DMS153 (cell line): ENCODE measurements at regions not wholly inside any gene's neighbourhood (a gene's known extent, or its start where the extent isn't known, plus 50 kb on each side); places are given as distances from the start of the nearest gene placed in this dataset.
A peak's percentile ranks its signal among the peaks of the same experiment; 100 is the strongest.

Experiments used
- DNase-seq: peaks from one replicate; lab custom pipeline; 2025; lab: John Stamatoyannopoulos, UW

- DNase-seq, result no peak
Measured at GRCh38 chr2:236974752-236975151, 110.9 kb upstream of the COPS8 start.

DNA sequence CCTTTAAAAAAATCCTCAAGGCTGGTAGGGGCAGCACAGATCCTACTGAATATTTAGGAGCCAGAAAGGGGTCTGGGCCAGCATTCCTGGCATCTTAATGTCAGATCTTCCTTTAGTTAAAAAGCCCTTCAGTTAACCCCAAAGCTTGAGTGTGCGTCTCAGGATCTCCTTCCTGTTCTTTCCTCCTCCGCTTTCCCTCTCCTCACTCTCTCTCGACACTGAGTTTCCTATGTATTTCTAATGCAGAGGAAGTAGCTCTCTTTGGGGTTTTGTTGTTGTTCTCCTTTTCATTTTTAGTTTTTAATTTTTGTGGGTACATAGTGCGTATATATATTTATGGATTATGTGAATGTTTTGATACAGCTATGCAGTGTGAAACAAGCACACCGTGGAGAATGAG lies 109.9 kb upstream of the COPS8 start:
- DNase-seq, result no peak

DNA sequence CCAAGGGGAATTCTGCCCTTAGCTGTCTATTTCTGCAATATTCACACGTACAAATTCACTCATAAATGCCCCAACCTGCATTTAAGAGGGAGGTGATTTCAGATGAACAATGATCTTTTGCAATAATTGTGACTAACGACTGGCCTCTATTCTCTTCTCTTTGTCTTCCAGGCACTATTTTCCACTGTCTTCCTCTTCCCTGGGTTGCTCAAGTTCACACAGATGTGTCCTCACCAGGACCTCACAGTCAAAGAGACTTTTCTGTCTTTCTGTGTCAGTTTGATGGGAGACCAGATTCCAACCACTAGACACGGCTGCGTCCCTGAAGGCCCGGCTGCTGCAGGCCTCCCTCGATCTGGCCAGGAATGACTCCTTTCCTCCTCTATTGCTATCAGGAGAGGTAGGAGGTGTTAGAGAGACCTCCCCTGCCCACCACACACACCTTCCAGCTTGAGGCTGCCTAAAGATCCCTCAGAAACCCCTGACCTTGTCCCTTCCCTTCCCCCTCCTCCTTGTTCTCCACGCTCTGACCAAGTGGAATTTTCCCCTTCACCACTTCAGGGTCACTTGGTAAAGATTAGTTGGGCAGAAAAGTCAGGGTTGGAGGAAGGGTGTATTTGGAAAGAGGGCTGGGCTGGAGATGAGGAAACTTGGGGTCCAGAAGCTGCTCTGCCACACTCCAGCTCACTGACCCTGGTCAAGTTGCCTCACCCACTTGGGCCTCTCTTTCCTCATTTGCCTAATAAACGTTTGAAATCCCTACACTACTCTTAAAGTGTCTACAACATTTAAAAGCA lies 109.2 kb upstream of the COPS8 start:
- no peak for DNase-seq

DNA sequence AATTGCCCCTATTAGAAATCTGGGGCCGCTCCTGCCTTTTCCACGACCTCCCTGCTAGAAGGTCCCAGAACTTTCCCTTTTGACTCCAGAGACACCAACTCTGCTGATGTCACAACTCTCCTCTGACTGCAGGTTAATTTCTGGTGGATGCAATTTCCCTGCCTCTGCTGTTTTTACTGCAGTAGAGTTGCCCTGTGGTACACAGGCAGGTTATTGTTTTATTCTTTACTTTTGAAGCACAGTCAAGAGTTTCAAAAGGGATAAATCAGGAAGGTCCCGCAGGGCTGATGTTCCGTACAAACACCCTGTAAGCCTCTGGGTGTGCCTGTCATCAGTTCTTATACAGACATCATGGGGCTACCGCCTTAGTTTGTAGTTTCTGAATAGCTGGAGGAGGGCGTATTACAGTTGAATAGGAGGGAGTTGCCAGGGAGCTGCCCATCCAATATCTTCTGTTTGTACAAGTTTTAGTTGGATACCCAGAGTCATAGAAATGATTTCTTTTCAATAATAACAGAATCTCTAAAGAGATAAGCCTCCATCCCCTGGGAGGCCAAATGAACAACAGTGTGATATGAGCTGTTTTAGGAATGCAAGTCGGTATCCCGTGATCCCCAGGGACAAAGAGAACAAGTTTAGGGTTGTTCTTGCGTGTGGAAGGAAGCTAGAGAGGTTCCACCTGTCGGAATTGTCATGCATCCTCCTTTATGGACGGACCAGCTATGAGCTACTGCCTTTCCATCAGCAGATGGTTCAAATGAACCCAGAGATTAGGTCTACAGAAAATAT lies 108.4 kb upstream of the COPS8 start:
- no peak for DNase-seq

DNA sequence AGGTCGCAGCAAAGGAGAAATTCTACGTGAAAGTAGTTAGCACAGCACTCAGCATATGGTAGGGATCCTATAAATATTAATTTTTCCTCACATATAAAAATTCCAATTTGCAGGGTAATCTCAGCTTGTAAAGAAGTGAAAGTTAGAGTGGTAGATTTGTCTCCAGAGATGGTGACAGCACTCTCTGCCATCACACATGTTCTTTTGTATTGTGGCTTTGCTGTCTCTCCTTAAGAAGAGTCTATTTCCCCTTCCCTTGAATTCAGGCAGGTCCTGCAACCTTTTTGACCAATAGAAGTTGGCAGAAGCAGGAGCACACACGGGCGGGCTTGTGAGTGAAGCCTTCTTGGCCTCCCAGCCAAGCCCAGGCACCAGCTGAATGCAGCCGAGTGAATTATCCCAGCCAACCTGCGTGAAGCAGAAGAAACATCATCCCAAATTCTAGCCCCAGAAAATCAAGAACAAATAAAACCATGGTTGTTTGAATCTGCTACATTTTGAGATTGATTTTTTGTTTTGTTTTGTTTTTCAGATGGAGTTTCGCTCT lies 107.8 kb upstream of the COPS8 start:
- no peak for DNase-seq

GRCh38 chr2:236979664-236980063 lies 106.0 kb upstream of the COPS8 start:
- DNase-seq, result no peak

DNA sequence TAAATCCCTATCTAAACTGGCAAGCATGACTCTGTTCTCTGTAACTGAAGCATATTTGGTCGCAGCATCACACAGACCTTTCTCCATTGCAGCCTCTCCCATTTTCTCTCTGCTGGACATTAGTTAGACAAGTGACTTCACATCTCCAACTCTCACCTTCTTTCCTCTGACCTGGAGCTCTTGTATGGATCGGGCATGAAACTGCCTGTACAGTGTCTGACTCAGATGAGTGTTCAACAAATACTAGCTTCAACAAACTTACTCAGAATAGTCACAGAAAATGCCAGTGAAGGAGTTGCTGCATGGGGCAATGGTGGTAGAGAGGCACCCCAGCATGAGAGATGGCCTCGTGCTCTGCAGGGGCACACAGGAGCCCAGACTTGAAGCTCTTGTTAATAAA lies 104.7 kb upstream of the COPS8 start:
- DNase-seq, result no peak

- no peak for DNase-seq
Measured at GRCh38 chr2:236981701-236982485, 103.8 kb upstream of the COPS8 start.

DNA sequence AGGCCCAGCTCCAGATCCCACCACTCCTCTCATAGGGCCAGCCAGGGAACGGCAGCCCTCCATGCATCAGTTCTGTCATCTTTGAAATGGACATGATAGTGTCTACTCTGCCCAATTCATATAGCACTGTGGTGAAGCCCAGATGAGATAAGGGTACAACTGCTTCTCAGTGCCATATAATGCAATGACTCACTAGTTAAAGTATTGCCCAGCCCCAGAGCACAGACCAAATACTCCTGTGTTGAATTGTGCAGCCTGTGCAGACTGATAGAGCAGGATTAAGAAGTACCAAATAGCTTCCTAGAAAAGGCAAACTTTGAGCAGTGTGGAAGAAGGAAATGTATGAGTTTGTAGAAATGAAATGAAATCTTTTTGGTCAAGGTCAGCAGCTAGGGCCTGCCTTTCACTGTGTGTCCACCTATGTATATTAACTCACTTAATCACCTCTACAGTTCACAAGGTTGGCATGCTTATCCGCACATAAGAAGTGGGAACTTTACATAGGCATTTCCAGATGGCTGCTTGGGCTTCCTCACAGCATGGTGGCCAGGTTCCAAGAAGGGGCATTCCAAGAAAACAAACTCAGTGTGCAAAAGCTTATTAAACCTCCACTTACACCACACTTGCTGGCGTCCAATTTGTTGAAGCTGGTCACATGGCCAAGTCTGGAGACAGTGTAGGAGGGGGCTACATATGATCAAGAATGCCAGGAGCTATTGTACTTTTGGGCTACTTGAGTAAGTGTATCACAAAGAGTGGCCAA lies 102.8 kb upstream of the COPS8 start:
- no peak for DNase-seq

- no peak for DNase-seq
Measured at GRCh38 chr2:236984046-236984445, 101.6 kb upstream of the COPS8 start.

DNA sequence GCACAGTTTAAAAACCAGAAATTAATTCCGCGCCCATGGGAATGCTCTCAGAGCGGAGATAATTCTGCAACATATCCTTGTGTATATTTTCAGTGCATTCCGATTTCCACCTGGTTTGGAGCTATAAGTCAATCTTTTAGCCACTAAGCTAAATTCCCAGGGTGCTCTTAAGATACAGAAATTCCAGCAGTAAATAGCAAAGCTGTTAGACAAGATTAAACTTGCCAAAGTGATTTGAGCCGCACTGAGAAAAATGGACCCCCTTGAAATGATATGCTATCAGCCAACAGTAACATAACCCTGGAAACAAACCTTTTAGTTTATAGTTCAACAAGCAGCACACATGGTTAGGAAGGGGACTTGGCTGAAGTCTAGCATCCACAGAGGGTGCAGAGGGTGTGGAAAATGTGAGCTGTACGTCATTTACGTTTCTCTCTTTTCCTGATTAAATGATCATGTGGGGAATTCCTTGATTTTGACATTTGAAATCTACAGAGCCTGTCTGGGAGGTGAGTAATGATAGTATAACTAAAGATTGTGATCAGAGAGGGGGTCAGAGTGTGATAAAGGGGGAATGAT lies 99.8 kb upstream of the COPS8 start:
- peak; percentile 21 for DNase-seq

DNA sequence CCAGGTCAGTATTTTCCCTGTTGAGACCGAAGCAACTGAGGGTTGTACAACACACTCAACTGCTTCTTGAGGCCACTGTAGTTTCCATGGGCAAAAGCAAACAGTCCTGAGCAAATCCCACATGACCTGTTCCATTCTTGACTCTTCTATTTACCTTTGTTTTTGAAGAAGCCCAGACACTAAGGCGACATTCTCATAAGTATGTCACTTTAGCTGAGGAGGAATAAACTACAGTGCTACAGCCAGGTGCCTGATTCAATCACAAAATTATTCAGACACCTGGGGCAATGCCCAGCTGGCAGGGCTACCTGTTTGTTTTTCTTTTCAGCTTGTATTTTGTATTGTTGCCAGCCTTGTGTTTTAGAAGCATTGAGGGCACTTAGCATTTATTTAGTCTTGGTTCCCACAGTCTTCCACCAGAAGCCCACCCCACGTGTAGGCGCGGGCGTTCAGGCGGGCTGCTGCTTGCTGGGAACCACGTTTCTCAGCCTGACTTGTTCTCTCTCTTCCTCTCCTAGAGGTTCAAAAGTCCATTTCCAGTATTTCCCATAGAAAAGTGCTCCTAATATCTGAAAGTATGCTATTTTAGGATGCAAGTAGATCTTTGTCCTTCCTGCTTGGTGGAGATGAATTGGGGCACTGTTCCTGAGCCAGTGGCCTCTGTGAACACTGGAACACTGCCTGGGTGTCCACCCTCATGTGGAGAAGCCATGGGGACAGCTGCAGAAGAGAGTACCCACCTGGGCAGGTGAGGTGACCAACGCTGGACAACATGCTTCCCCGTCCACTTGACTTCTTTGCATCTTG lies 99.0 kb upstream of the COPS8 start:
- peak; percentile 77 for DNase-seq

DNA sequence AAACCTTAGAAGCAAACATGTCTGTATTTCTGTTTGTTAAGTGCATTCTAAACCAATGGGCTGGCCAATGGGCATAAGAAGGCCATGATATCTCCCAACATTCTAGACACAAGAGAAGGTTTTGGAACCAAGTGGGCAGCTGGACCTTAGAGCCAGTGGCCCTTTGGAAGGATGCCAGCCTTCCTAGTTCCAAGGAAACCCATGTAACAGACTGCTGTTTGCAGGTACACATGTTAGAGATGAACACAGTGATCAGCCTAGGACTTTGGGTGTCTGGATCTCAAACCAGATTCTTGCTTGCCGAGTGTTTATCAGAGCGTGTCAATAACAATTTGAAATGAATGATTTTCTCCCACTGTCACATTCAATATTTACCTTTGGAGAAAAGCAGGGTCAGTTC lies 97.5 kb upstream of the COPS8 start:
- DNase-seq, result no peak

DNA sequence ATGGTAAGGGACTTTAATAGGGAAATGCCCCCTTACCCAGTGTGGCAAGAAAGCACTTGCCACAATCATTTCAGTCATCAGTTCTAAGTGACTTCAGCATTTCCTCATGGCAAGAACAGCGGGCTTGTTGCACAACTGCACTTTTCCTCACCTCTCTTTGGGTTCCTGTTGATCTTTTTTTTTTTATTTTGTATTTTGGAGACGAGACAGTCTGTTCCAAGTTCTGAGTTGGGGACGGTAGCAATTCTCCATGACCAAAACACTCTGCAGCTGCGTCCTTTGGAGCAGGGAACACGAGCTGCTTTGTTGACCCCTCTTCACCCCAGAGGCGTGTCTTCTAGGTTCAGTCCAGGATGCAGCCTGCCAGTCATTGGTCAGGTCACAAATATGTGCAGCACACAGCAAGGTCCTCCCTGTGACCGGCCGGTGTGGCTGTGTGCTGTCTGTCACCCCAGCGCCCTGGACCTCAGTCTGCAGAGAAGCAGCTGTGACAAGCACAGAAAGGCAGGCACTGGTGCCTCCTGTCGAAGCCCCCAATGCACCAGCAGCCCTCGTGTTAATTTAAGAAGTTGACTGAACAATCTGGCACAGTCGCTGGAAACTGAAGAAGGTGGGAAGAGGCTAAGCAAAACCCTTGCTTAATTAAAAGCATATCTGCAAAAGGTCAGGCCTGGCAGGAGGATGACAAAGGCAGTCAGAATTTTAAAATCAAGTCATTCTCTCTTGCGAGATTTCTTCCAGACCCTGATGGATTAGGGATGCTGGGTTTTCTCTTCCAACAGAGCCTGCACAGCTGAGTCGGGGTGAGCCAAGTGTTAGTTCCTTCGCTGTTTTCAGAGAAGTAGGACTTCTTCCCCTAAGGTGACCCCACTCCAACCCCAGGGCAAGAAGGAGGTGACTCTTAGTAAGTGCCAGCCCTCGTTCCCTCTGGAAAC lies 96.7 kb upstream of the COPS8 start:
- no peak for DNase-seq

GRCh38 chr2:236990552-236990951 lies 95.1 kb upstream of the COPS8 start:
- no peak for DNase-seq

DNA sequence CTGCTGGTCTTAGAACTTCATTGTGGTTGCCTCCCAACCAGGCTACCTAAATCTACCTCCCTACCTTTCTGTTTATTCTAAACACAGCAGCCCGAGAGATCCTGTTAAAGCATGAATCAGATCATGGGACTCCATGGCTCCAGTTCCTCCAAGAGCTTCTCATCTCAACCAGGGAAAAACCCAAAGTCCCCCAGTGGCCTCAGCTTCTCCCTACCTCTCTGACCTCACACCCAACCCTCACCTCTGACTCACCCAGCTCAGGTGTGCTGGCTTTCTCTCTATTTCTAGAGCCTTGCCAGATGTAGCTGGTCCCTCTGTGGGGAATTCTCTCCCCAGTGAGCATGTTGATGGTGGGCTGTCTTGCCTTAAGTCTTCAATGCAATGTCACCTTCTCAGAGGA lies 93.8 kb upstream of the COPS8 start:
- no peak for DNase-seq

GRCh38 chr2:236993286-236993685 lies 92.4 kb upstream of the COPS8 start:
- DNase-seq, result no peak

- no peak for DNase-seq
Measured at GRCh38 chr2:236994361-236994760, 91.3 kb upstream of the COPS8 start.

DNA sequence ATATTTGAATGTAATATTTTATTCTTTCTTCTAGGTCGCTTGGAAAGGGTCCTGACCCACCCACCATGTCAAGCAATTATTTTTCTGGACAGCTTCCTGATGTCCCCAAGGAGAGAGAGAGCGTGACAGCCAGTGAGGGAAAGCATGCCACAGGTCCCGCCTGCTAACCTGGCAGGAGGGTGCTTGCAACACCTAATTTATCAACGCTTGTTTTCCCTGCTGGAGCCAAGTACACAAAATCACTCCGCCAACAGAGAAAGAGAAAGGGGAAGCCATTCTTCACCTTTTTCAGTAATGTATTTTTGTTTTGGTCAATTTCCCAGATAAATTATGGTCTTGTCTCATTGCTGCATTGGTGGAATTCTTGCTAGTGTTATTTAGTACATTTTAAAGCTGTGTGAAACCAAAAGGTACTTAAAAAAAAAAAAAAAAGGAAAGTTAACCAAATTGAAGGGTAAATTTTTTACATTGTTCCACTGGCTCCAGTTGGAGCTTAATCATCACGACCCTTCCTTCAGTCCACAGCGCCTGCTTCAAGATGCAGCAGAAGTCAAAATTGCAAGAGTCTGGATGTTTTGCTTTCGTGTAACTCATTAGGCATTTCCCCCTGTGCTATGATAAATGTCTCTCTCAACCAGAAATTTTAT lies 88.5 kb upstream of the COPS8 start:
- DNase-seq, result no peak
